K562 (cell line): ENCODE measurements at regions not wholly inside any gene's neighbourhood (a gene's known extent, or its start where the extent isn't known, plus 50 kb on each side); places are given as distances from the start of the nearest gene placed in this dataset.

Experiments
- CHD2 ChIP-seq: IDR thresholded peaks from 2 replicates; pipeline ENCODE4 v1.6.1; 2011; ENCODE audit warnings: low read depth, low read length
- CREM ChIP-seq: IDR thresholded peaks from 2 replicates; pipeline ENCODE4 v1.6.1; 2014; ENCODE audit warnings: antibody characterized with exemption, low read depth
- JUND ChIP-seq, 2 experiments: IDR thresholded peaks; 2 replicates in 1 of 2; 3 replicates in 1 of 2; pipeline ENCODE4 v1.6.1; 2011; ENCODE audit warnings: borderline replicate concordance in 2 of 2, low read depth in 2 of 2, low read length in 2 of 2, improper control_type of control experiment in 1 of 2, missing biosample characterization in 1 of 2, missing genetic modification characterization in 1 of 2, missing genetic modification reagents in 1 of 2
- TCF3 ChIP-seq: sonication (generic); formaldehyde crosslinking; IDR thresholded peaks from 2 replicates; pipeline ENCODE4 v1.4.0; 2020; ENCODE audit warnings: mild to moderate bottlenecking, missing genetic modification reagents
- TF ChIP-seq, protein P1 (sequence below): fragments of 150-350 bp; IDR thresholded peaks from 2 replicates; pipeline ENCODE4 v1.6.1; 2014; ENCODE audit warnings: low read depth, mild to moderate bottlenecking, low read length, borderline replicate concordance
- TF ChIP-seq, protein P2 (sequence below): fragments of 250-450 bp; sonication (Bioruptor Pico); IDR thresholded peaks from 2 replicates; pipeline ENCODE4 v1.5.0; 2020; ENCODE audit warnings: mild to moderate bottlenecking, borderline replicate concordance
- TF ChIP-seq, protein P3 (sequence below), 2 experiments: fragments of 450-650 bp in 1 of 2; sonication (generic) in 1 of 2; formaldehyde crosslinking in 1 of 2; IDR thresholded peaks in 1 of 2; conservative IDR thresholded peaks in 1 of 2; 2 replicates each; pipeline versions ENCODE4 v1.6.1 to v1.8.1; 2016 to 2023; ENCODE audit warnings: mild to moderate bottlenecking in 2 of 2, moderate library complexity in 2 of 2, inconsistent platforms in 1 of 2, missing genetic modification reagents in 1 of 2

DNA sequence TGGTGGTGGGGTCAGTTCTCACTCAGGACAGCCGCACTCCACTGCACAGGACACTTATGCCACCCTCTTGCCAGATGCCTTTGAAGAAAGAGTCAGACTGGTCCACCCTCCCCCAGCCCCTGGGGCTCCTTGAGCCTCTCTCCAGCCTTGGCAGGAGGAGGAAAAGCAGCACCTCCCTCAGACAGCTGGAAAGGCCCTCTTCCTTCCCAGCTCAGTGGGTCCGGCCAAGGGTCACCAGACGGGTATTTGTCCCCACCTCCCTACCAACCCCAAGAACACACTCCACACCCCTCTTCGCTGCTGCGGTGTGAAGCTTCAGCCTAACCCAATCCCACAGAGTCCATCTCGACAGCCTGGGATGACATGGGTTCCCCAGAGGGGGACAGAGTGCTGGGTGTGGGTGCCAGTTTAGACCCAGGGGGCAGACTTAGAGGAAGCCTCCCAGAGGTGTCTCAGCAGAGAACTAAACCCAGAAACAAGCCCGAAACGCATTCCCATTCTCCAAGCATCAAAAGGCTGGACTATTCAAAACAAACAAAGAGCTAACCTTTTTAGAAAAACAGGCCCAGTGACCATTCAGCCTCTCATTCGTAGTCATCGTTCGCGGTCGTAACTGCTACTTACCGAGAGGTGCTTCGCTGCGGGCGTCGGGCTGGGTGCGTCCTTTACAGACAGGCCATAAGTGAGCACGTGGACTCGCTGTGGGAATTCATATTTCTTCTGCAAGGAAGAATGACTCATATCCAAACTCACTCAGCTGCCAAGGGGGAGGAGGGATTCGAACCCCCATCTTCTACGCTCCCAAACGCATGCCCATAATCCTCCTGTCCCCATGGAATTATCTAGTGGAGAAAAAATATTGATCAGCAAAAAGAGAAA lies 57.5 kb upstream of the ANO1 start (continued):
- TF ChIP-seq, protein P1, sequence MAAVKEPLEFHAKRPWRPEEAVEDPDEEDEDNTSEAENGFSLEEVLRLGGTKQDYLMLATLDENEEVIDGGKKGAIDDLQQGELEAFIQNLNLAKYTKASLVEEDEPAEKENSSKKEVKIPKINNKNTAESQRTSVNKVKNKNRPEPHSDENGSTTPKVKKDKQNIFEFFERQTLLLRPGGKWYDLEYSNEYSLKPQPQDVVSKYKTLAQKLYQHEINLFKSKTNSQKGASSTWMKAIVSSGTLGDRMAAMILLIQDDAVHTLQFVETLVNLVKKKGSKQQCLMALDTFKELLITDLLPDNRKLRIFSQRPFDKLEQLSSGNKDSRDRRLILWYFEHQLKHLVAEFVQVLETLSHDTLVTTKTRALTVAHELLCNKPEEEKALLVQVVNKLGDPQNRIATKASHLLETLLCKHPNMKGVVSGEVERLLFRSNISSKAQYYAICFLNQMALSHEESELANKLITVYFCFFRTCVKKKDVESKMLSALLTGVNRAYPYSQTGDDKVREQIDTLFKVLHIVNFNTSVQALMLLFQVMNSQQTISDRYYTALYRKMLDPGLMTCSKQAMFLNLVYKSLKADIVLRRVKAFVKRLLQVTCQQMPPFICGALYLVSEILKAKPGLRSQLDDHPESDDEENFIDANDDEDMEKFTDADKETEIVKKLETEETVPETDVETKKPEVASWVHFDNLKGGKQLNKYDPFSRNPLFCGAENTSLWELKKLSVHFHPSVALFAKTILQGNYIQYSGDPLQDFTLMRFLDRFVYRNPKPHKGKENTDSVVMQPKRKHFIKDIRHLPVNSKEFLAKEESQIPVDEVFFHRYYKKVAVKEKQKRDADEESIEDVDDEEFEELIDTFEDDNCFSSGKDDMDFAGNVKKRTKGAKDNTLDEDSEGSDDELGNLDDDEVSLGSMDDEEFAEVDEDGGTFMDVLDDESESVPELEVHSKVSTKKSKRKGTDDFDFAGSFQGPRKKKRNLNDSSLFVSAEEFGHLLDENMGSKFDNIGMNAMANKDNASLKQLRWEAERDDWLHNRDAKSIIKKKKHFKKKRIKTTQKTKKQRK: no peak
- TF ChIP-seq CREM (no peak), JUND (IDR thresholded peaks at IDR 0.05; ENCODE audit: borderline replicate concordance, low read depth, low read length) (0 out of 2 replicates have a peak, but pooled peaks have one; percentile 30), JUND (tag; IDR thresholded peaks at IDR 0.05; ENCODE audit: borderline replicate concordance, low read depth, low read length) (peak; percentile 42; the same call in 1 of the 3 replicates), CHD2 (no peak), TCF3 (CRISPR knock-in tag) (no peak)
- TF ChIP-seq, protein P2, sequence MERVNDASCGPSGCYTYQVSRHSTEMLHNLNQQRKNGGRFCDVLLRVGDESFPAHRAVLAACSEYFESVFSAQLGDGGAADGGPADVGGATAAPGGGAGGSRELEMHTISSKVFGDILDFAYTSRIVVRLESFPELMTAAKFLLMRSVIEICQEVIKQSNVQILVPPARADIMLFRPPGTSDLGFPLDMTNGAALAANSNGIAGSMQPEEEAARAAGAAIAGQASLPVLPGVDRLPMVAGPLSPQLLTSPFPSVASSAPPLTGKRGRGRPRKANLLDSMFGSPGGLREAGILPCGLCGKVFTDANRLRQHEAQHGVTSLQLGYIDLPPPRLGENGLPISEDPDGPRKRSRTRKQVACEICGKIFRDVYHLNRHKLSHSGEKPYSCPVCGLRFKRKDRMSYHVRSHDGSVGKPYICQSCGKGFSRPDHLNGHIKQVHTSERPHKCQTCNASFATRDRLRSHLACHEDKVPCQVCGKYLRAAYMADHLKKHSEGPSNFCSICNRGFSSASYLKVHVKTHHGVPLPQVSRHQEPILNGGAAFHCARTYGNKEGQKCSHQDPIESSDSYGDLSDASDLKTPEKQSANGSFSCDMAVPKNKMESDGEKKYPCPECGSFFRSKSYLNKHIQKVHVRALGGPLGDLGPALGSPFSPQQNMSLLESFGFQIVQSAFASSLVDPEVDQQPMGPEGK (CRISPR knock-in tag): no peak
- TF ChIP-seq, protein P3, sequence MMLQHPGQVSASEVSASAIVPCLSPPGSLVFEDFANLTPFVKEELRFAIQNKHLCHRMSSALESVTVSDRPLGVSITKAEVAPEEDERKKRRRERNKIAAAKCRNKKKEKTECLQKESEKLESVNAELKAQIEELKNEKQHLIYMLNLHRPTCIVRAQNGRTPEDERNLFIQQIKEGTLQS (IDR thresholded peaks at IDR 0.05): peak; percentile 42; the same call in 1 of the 2 replicates
- TF ChIP-seq, protein P3 (CRISPR knock-in tag; conservative IDR thresholded peaks at IDR 0.05): no peak
